Brain microvascular endothelial cell (primary cell): ENCODE measurements at regions not wholly inside any gene's neighbourhood (a gene's known extent, or its start where the extent isn't known, plus 50 kb on each side); places are given as distances from the start of the nearest gene placed in this dataset.
A peak's percentile ranks its signal among the peaks of the same experiment; 100 is the strongest.

Experiments
- DNase-seq: peaks from one replicate; pipeline ENCODE4 v3.0.0-alpha.2; 2020
- H3K27ac ChIP-seq: fragments of 250-450 bp; sonication (Bioruptor Pico); 2 replicates; pipeline ENCODE4 v1.5.1; 2020; ENCODE audit warnings: mild to moderate bottlenecking, moderate library complexity
- H3K27me3 ChIP-seq: fragments of 250-450 bp; sonication (Bioruptor Pico); replicated peaks from 2 replicates; pipeline ENCODE4 v1.5.1; 2020; ENCODE audit warnings: mild to moderate bottlenecking
- H3K36me3 ChIP-seq: fragments of 250-450 bp; sonication (Bioruptor Pico); replicated peaks from 2 replicates; pipeline ENCODE4 v1.5.1; 2020; ENCODE audit warnings: mild to moderate bottlenecking
- H3K4me3 ChIP-seq: 2 replicates; pipeline ENCODE4 v1.5.1; 2011; ENCODE audit warnings: low read depth, mild to moderate bottlenecking, control low read depth, low read length, moderate library complexity
- in situ Hi-C: cut with HindIII; loops from 2 replicates; pipeline ENCODE4 v1.10.0; 2017; ENCODE audit warnings: low sequenced_read_pairs, low pct_ligation_motif_present
- TF ChIP-seq, protein P1 (sequence below): IDR thresholded peaks from 2 replicates; pipeline ENCODE4 v1.5.1; 2011; ENCODE audit warnings: low read depth, mild to moderate bottlenecking, moderate library complexity, low read length, control low read depth, inconsistent platforms; ENCODE audit errors: missing control alignments

GRCh38 chr2:164439885-164440284 is 181.4 kb downstream of the GRB14 start:
- no peak overlapping the region for H3K4me3 ChIP-seq
- no peak overlapping the region for H3K27ac ChIP-seq
- in situ Hi-C loops = no loop called here
- H3K36me3 ChIP-seq = no peaks in the 10 kb centered on the region
- H3K27me3 ChIP-seq = no peaks in the 10 kb centered on the region
- no peak for DNase-seq
- TF ChIP-seq, protein P1, sequence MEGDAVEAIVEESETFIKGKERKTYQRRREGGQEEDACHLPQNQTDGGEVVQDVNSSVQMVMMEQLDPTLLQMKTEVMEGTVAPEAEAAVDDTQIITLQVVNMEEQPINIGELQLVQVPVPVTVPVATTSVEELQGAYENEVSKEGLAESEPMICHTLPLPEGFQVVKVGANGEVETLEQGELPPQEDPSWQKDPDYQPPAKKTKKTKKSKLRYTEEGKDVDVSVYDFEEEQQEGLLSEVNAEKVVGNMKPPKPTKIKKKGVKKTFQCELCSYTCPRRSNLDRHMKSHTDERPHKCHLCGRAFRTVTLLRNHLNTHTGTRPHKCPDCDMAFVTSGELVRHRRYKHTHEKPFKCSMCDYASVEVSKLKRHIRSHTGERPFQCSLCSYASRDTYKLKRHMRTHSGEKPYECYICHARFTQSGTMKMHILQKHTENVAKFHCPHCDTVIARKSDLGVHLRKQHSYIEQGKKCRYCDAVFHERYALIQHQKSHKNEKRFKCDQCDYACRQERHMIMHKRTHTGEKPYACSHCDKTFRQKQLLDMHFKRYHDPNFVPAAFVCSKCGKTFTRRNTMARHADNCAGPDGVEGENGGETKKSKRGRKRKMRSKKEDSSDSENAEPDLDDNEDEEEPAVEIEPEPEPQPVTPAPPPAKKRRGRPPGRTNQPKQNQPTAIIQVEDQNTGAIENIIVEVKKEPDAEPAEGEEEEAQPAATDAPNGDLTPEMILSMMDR = no peak

DNA sequence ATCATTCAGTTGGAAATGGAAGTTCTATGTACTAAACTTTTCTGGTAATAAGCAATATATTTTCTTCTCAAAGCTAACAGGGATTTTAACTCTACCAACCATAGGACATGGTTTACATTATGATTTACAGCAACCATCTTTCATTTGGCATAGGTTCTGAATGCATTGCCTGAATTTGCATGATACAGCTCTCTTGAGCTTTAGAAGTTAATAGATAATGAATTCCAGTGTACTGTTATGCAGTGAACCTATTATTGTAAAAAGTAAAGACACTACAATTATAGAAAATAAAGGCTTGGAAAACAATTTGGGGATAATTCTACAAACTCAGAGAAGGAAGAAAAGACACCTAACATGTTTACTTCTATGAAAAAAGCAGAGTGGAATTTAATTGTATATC is 182.0 kb downstream of the GRB14 start:
- no peaks in the 10 kb centered on the region for H3K36me3 ChIP-seq
- DNase-seq = no peak
- H3K27ac ChIP-seq = no peak overlapping the region
- H3K27me3 ChIP-seq = no peaks in the 10 kb centered on the region
- TF ChIP-seq, protein P1 = no peak
- in situ Hi-C loops = no loop called here
- no peak overlapping the region for H3K4me3 ChIP-seq

DNA sequence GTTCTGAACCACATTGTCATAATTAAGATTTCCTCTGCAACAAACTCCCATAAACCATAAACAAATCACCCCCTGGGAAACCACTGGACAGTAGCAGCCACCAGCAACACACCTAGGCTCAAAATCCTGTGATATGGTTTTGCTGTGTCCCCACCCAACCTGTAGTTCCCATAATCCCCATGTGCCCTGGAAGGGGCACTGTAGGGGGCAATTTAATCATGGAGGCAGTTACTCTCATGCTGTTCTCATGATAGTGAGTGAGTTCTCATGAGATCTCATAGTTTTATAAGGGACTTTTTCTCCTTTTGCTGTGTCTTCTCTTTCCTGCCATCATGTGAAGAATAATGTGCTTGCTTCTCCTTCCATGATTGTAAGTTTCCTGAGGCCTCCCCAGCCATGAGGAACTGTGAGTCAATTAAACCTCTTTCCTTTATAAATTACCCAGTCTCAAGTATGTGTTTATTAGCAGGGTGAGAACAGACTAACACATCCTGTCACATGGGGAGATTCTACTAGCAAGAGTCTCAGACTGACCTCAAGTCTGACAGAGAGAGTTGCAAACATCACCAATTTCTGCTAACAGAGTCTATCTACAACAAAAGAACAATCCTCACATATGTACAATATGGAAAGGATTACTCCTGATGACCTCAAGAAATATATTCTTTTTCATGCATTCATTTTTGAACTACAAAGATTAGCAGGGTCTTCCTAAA is 182.6 kb downstream of the GRB14 start:
- TF ChIP-seq, protein P1 = no peak
- Histone ChIP-seq H3K36me3 (no peaks in the 10 kb centered on the region), H3K4me3 (no peak overlapping the region), H3K27me3 (no peaks in the 10 kb centered on the region), H3K27ac (no peak overlapping the region)
- no peak for DNase-seq
- in situ Hi-C loops = no loop called here

DNA sequence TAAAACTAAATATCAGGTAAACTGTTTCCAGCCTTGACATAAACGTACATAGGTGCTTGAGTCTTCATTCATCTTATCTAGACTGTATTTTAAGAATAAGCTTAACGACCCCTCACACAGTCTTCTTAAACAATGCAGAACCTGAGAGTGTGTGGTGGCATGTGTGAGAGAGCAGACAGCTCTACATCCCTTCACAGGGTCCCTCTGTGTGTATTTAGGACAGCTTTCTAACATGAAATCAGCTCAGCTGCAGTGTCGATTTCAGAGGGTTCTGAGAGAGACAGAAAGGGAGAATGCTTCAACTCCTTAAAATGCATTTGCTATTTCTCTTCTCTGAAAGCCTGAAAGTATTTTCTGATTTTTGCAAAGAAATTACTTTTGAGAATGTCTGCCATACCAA is 185.2 kb downstream of the GRB14 start:
- Histone ChIP-seq H3K27me3 (no peaks in the 10 kb centered on the region), H3K36me3 (no peaks in the 10 kb centered on the region), H3K27ac (no peak overlapping the region), H3K4me3 (no peak overlapping the region)
- no peak for DNase-seq
- TF ChIP-seq, protein P1 = no peak
- in situ Hi-C loops = no loop called here

- Histone ChIP-seq H3K27ac (no peak overlapping the region), H3K36me3 (no peaks in the 10 kb centered on the region), H3K4me3 (no peak overlapping the region), H3K27me3 (no peaks in the 10 kb centered on the region)
- TF ChIP-seq, protein P1 = peak; percentile 79
- peak; percentile 46 for DNase-seq
- in situ Hi-C loops = no loop called here
These were observed 191.0 kb downstream of the GRB14 start for GRCh38 chr2:164430166-164430783.
